K562 (cell line): ENCODE measurements at regions not wholly inside any gene's neighbourhood (a gene's known extent, or its start where the extent isn't known, plus 50 kb on each side); places are given as distances from the start of the nearest gene placed in this dataset.

ENCODE experiments used
- CHD4 ChIP-seq: fragments of 200-600 bp; sonication (generic); IDR thresholded peaks from 3 replicates; pipeline ENCODE4 v1.6.1; 2012; ENCODE audit warnings: low read depth, mild to moderate bottlenecking, mixed read lengths, low read length, inconsistent platforms; ENCODE audit not compliant: insufficient read depth, insufficient replicate concordance, poor library complexity, severe bottlenecking
- KAT7 ChIP-seq: sonication (generic); formaldehyde crosslinking; IDR thresholded peaks from 2 replicates; pipeline ENCODE4 v1.8.0; 2022; ENCODE audit warnings: missing genetic modification reagents, mild to moderate bottlenecking, borderline replicate concordance
- SETDB1 ChIP-seq: IDR thresholded peaks from one replicate; pipeline ENCODE4 v1.6.1; 2012; ENCODE audit warnings: low read length, control low read depth, inconsistent platforms
- TAF15 ChIP-seq: fragments of 200-400 bp; formaldehyde crosslinking; IDR thresholded peaks from 2 replicates; pipeline ENCODE4 v1.6.1; 2017; ENCODE audit warnings: mild to moderate bottlenecking, low read depth, low read length, moderate library complexity

DNA sequence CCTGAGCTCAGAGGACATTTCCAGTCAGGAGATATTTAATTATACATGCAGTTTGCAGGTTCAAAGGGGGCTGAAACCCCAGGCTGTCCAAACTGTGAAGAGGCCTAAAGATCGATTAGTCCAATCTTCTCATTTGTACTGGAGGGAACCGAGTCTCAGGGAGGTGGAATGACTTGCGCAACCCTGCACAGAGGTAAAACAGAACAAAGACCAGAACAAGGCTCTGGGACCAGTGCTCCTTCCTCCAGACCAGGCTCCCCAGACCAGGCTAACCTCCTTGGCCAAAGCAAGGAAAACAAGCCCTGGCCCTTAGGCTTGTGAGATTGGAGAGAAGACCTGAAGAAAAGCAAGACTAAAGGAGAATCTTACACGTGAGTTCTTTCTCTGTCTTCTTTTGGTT is 120.8 kb downstream of the ENC1 start:
- TF ChIP-seq CHD4 (no peak), TAF15 (no peak), KAT7 (CRISPR knock-in tag) (no peak), SETDB1 (no peak)
